GM18873 (cell line): ENCODE measurements at regions not wholly inside any gene's neighbourhood (a gene's known extent, or its start where the extent isn't known, plus 50 kb on each side); places are given as distances from the start of the nearest gene placed in this dataset.

ENCODE experiments used
- ATAC-seq: cut with Tn5 transposase; IDR thresholded peaks from one replicate; pipeline ENCODE4 v1.9.1; 2021; ENCODE audit warnings: mild to moderate bottlenecking, moderate library complexity, moderate number of reproducible peaks; ENCODE audit not compliant: unreplicated experiment, low FRiP score

- ATAC-seq: no peak
Measured at GRCh38 chr12:39240587-39240986, 202.3 kb downstream of the KIF21A start.

GRCh38 chr12:39239490-39240486 lies 203.1 kb downstream of the KIF21A start:
- ATAC-seq: no peak

- ATAC-seq: no peak
Measured at GRCh38 chr12:39237004-39237403, 205.9 kb downstream of the KIF21A start.

- ATAC-seq: no peak
Measured at GRCh38 chr12:39235990-39236767, 206.7 kb downstream of the KIF21A start.

GRCh38 chr12:39230086-39230485 lies 212.8 kb downstream of the KIF21A start:
- ATAC-seq: no peak

GRCh38 chr12:39227218-39227617 lies 215.7 kb downstream of the KIF21A start:
- no peak for ATAC-seq

GRCh38 chr12:39224971-39225370 lies 217.9 kb downstream of the KIF21A start:
- no peak for ATAC-seq

GRCh38 chr12:39205969-39206368 lies 237.0 kb downstream of the KIF21A start:
- no peak for ATAC-seq

GRCh38 chr12:39199351-39199750 lies 243.6 kb downstream of the KIF21A start:
- no peak for ATAC-seq

- ATAC-seq: no peak
Measured at GRCh38 chr12:39188689-39189088, 254.2 kb downstream of the KIF21A start.

GRCh38 chr12:39186744-39187143 lies 256.2 kb downstream of the KIF21A start:
- no peak for ATAC-seq

- no peak for ATAC-seq
Measured at GRCh38 chr12:39178837-39179236, 264.1 kb downstream of the KIF21A start.

GRCh38 chr12:39176356-39176755 lies 266.6 kb downstream of the KIF21A start:
- ATAC-seq: no peak

- no peak for ATAC-seq
Measured at GRCh38 chr12:39173726-39174125, 268.3 kb upstream of the CPNE8 start.

- ATAC-seq: no peak
Measured at GRCh38 chr12:39165338-39165737, 259.9 kb upstream of the CPNE8 start.

GRCh38 chr12:39161465-39162085 lies 256.2 kb upstream of the CPNE8 start:
- no peak for ATAC-seq

GRCh38 chr12:39157696-39158342 lies 252.4 kb upstream of the CPNE8 start:
- no peak for ATAC-seq

- ATAC-seq: no peak
Measured at GRCh38 chr12:39145175-39145999, 240.0 kb upstream of the CPNE8 start.

- no peak for ATAC-seq
Measured at GRCh38 chr12:39144613-39145061, 239.2 kb upstream of the CPNE8 start.
